Calu3 (cell line): ENCODE measurements at regions not wholly inside any gene's neighbourhood (a gene's known extent, or its start where the extent isn't known, plus 50 kb on each side); places are given as distances from the start of the nearest gene placed in this dataset.

Experiments used
- BruUV-seq: library from RNA; stranded (reverse); fragments of 400-500 nt; replicated peaks from 2 replicates; lab custom pipeline; 2021; lab: Mats Ljungman, UMichigan
- CTCF ChIA-PET: fragments of 300-600 bp; sonication (Branson Sonifier 250); formaldehyde crosslinking; loops from one replicate; lab custom pipeline; 2022; ENCODE audit warnings: antibody characterized with exemption; lab: Charles Lee
- DNase-seq: peaks from one replicate; pipeline ENCODE4 v3.0.0; 2022
- H3K27ac Mint-ChIP-seq: one replicate; pipeline ENCODE4 v1.8.0; 2022; ENCODE audit warnings: mixed read lengths; ENCODE audit not compliant: unreplicated experiment
- H3K27me3 Mint-ChIP-seq: one replicate; pipeline ENCODE4 v1.8.0; 2022; ENCODE audit warnings: mixed read lengths; ENCODE audit not compliant: unreplicated experiment
- H3K36me3 Mint-ChIP-seq: one replicate; pipeline ENCODE4 v1.8.0; 2022; ENCODE audit warnings: mild to moderate bottlenecking, moderate library complexity, mixed read lengths; ENCODE audit not compliant: insufficient read depth, unreplicated experiment
- H3K4me1 Mint-ChIP-seq: one replicate; pipeline ENCODE4 v1.8.0; 2022; ENCODE audit warnings: mild to moderate bottlenecking, low read depth, mixed read lengths; ENCODE audit not compliant: unreplicated experiment
- H3K4me3 Mint-ChIP-seq: one replicate; pipeline ENCODE4 v1.8.0; 2022; ENCODE audit warnings: mild to moderate bottlenecking, low read depth, moderate library complexity, mixed read lengths; ENCODE audit not compliant: unreplicated experiment
- H3K9me3 Mint-ChIP-seq: one replicate; pipeline ENCODE4 v1.8.0; 2022; ENCODE audit warnings: low read depth, mixed read lengths; ENCODE audit not compliant: unreplicated experiment
- CTCF ChIP-seq: fragments of 200-600 bp; IDR thresholded peaks from one replicate; pipeline ENCODE4 v1.8.0; 2022; ENCODE audit warnings: antibody characterized with exemption; ENCODE audit not compliant: unreplicated experiment
- intact Hi-C: fragments of 100-400 bp; cut with micrococcal nuclease; formaldehyde crosslinking; loops from one replicate; pipeline ENCODE4 v1.10.0; 2022; ENCODE audit not compliant: unreplicated experiment

GRCh38 chr3:99323940-99324339, 314.5 kb upstream of the COL8A1 start:
- DNase-seq = no peak
- intact Hi-C loops = loop anchor here (10.0 kb wide), 1 partner anchor 59 kb away; no protein-coding TSS in a partner anchor
- no TSS peak for BruUV-seq
- CTCF ChIA-PET = no interaction called here
- no peak overlapping the region for H3K27ac Mint-ChIP-seq
- TF ChIP-seq CTCF = no peak
- no peaks in the 10 kb centered on the region for H3K27me3 Mint-ChIP-seq
- no peaks in the 10 kb centered on the region for H3K36me3 Mint-ChIP-seq
- no peaks in the 10 kb centered on the region for H3K4me1 Mint-ChIP-seq
- H3K4me3 Mint-ChIP-seq = no peak overlapping the region
- H3K9me3 Mint-ChIP-seq = no peaks in the 10 kb centered on the region

- no peak overlapping the region for H3K4me3 Mint-ChIP-seq
- intact Hi-C loops = loop anchor here (10.0 kb wide), 1 partner anchor 58 kb away; no protein-coding TSS in a partner anchor
- DNase-seq = no peak
- CTCF ChIA-PET = no interaction called here
- no TSS peak for BruUV-seq
- no peak overlapping the region for H3K27ac Mint-ChIP-seq
- no peaks in the 10 kb centered on the region for H3K4me1 Mint-ChIP-seq
- no peak for TF ChIP-seq CTCF
- no peaks in the 10 kb centered on the region for H3K27me3 Mint-ChIP-seq
- H3K36me3 Mint-ChIP-seq = no peaks in the 10 kb centered on the region
- no peaks in the 10 kb centered on the region for H3K9me3 Mint-ChIP-seq
Measured at GRCh38 chr3:99322551-99322950, 315.8 kb upstream of the COL8A1 start.

- Mint-ChIP-seq H3K27ac (no peak overlapping the region), H3K4me3 (no peak overlapping the region), H3K27me3 (no peaks in the 10 kb centered on the region), H3K4me1 (no peaks in the 10 kb centered on the region), H3K9me3 (no peaks in the 10 kb centered on the region), H3K36me3 (no peaks in the 10 kb centered on the region)
- CTCF ChIA-PET = no interaction called here
- intact Hi-C loops = loop anchor here (10.0 kb wide), 1 partner anchor 56 kb away; no protein-coding TSS in a partner anchor
- no peak for DNase-seq
- BruUV-seq = no TSS peak
- TF ChIP-seq CTCF = no peak
Measured at GRCh38 chr3:99321261-99321660, 317.1 kb upstream of the COL8A1 start.

- BruUV-seq = no TSS peak
- Mint-ChIP-seq H3K9me3 (no peaks in the 10 kb centered on the region), H3K27me3 (no peaks in the 10 kb centered on the region), H3K4me3 (no peak overlapping the region), H3K27ac (no peak overlapping the region), H3K4me1 (no peaks in the 10 kb centered on the region), H3K36me3 (no peaks in the 10 kb centered on the region)
- CTCF ChIA-PET = no interaction called here
- intact Hi-C loops = loop anchor here (10.0 kb wide), 1 partner anchor 55 kb away; no protein-coding TSS in a partner anchor
- DNase-seq = no peak
- no peak for TF ChIP-seq CTCF
Measured at GRCh38 chr3:99319961-99320360, 318.4 kb upstream of the COL8A1 start.
